Body of pancreas (tissue), 4 donors: ENCODE measurements at regions not wholly inside any gene's neighbourhood (a gene's known extent, or its start where the extent isn't known, plus 50 kb on each side); places are given as distances from the start of the nearest gene placed in this dataset.

Experiments
- POLR2A ChIP-seq, 3 donors: fragments of 450-650 bp; IDR thresholded peaks; one replicate each; pipeline ENCODE4 v1.6.1; 2016; ENCODE audit warnings: antibody characterized with exemption in 3 of 3, mild to moderate bottlenecking in 2 of 3
- TF ChIP-seq, protein P1 (sequence below), 7 experiments: fragments of 450-650 bp in 4 of 7; fragments of 200-600 bp in 3 of 7; sonication (generic) in 3 of 7; IDR thresholded peaks; one replicate each; pipeline ENCODE4 v1.5.1; 2016 to 2019; ENCODE audit warnings: antibody characterized with exemption in 7 of 7

DNA sequence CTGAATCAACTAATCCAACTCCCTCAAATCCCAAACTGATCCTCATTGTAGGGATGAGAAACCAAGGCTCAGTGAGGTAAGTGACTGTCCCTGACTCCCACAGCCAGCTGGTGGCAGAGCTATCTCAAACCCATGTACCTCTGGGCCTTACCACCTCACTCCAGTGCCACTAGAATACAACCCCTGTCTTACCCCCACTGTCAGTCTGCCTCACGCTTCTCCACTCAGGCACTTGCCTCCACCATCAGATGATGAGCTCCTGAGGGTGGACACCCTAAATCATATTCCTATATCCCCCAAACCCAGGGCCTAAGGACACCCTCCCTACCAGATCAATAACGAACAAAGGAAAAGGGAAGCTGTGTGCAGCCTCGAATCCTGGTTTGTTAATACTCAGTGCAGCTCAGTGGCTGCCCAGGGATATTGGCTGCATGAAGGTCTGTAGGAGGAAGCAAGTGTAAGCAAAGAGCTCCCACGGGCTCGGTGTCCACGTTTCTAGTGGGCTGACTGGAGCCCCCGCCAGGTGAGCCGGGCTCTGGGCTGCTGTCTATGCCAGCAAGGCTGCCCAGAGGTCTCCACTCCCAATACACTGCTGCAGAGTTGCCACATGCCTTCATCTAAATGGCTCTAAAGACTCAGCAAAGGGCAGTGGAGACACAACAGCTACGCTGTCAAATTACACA is 533.4 kb downstream of the MATN1 start:
- TF ChIP-seq, protein P1, sequence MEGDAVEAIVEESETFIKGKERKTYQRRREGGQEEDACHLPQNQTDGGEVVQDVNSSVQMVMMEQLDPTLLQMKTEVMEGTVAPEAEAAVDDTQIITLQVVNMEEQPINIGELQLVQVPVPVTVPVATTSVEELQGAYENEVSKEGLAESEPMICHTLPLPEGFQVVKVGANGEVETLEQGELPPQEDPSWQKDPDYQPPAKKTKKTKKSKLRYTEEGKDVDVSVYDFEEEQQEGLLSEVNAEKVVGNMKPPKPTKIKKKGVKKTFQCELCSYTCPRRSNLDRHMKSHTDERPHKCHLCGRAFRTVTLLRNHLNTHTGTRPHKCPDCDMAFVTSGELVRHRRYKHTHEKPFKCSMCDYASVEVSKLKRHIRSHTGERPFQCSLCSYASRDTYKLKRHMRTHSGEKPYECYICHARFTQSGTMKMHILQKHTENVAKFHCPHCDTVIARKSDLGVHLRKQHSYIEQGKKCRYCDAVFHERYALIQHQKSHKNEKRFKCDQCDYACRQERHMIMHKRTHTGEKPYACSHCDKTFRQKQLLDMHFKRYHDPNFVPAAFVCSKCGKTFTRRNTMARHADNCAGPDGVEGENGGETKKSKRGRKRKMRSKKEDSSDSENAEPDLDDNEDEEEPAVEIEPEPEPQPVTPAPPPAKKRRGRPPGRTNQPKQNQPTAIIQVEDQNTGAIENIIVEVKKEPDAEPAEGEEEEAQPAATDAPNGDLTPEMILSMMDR (IDR thresholded peaks at IDR 0.05), result no peak
- TF ChIP-seq POLR2A (IDR thresholded peaks at IDR 0.05), result no peak
